Panc1 (cell line): ENCODE measurements at regions not wholly inside any gene's neighbourhood (a gene's known extent, or its start where the extent isn't known, plus 50 kb on each side); places are given as distances from the start of the nearest gene placed in this dataset.

Source experiments
- ATAC-seq: fragments of 200-7000 bp; cut with Tn5 transposase; 2 replicates; pipeline ENCODE4 v1.9.1; 2020; ENCODE audit warnings: mild to moderate bottlenecking, moderate library complexity
- BruUV-seq: library from RNA; stranded (reverse); fragments of 400-500 nt; replicated peaks from 2 replicates; lab custom pipeline; 2021; lab: Mats Ljungman, UMichigan
- CTCF ChIA-PET: fragments of 300-600 bp; sonication (Branson Sonifier 250); formaldehyde crosslinking; loops from one replicate; lab custom pipeline; 2022; ENCODE audit warnings: antibody characterized with exemption; lab: Charles Lee
- POLR2A ChIA-PET: fragments of 300-600 bp; sonication (Branson Sonifier 250); formaldehyde crosslinking; loops from one replicate; lab custom pipeline; 2022; ENCODE audit warnings: antibody characterized with exemption; lab: Charles Lee
- DNase-seq: peaks from one replicate; pipeline ENCODE4 v3.0.0-alpha.2; 2010; ENCODE audit warnings: low read depth, low spot score
- H3K27ac ChIP-seq: 2 replicates; pipeline ENCODE4 v1.5.1; 2011; ENCODE audit warnings: mild to moderate bottlenecking, low read length, inconsistent platforms
- H3K27me3 ChIP-seq: fragments of 200-500 bp; sonication (Bioruptor generic); 2 replicates; pipeline ENCODE4 v1.6.0; 2014; ENCODE audit warnings: low read length, inconsistent platforms; ENCODE audit not compliant: control insufficient read depth, insufficient read depth
- H3K36me3 ChIP-seq: fragments of 200-500 bp; sonication (Bioruptor generic); 2 replicates; pipeline ENCODE4 v1.5.1; 2014; ENCODE audit warnings: inconsistent platforms, mild to moderate bottlenecking, low read length, moderate library complexity; ENCODE audit not compliant: control insufficient read depth, insufficient read depth
- H3K4me1 ChIP-seq: 2 replicates; pipeline ENCODE4 v1.5.1; 2011; ENCODE audit warnings: inconsistent platforms, mild to moderate bottlenecking, low read length, moderate library complexity; ENCODE audit not compliant: control insufficient read depth, insufficient read depth
- H3K4me3 ChIP-seq, 2 experiments: 2 replicates each; pipeline ENCODE4 v1.5.1; 2011 to 2012; ENCODE audit warnings: low read depth in 2 of 2, low read length in 2 of 2, mild to moderate bottlenecking in 2 of 2, inconsistent platforms in 1 of 2, moderate library complexity in 1 of 2
- H3K9me3 ChIP-seq: fragments of 200-500 bp; sonication (Bioruptor generic); 2 replicates; pipeline ENCODE4 v1.5.1; 2014; ENCODE audit warnings: low read depth, mild to moderate bottlenecking, inconsistent platforms, low read length, moderate library complexity; ENCODE audit not compliant: control insufficient read depth, insufficient read depth
- POLR2AphosphoS5 ChIP-seq: IDR thresholded peaks from 2 replicates; pipeline ENCODE4 v1.6.1; 2012; ENCODE audit warnings: mild to moderate bottlenecking, low read depth, low read length, moderate library complexity
- SIN3A ChIP-seq: IDR thresholded peaks from 2 replicates; pipeline ENCODE4 v1.6.1; 2012; ENCODE audit warnings: low read depth, mild to moderate bottlenecking, low read length, moderate library complexity, borderline replicate concordance; ENCODE audit not compliant: insufficient read depth
- TCF7L2 ChIP-seq: IDR thresholded peaks from 2 replicates; pipeline ENCODE4 v1.6.1; 2011; ENCODE audit warnings: mild to moderate bottlenecking, low read depth, low read length, inconsistent platforms
- in situ Hi-C: cut with HindIII; loops from 2 replicates; pipeline ENCODE4 v1.10.0; 2016; ENCODE audit warnings: low sequenced_read_pairs, low pct_unique_long_range_greater_than_20kb
- intact Hi-C: fragments of 100-400 bp; cut with micrococcal nuclease; formaldehyde crosslinking; loops from one replicate; pipeline ENCODE4 v1.10.0; 2022; ENCODE audit not compliant: unreplicated experiment
- TF ChIP-seq, protein P1 (sequence below), 2 experiments: IDR thresholded peaks; 2 replicates each; pipeline ENCODE4 v1.6.1; 2011 to 2012; ENCODE audit warnings: low read depth in 2 of 2, control low read depth in 1 of 2, low read length in 1 of 2, mild to moderate bottlenecking in 1 of 2, moderate library complexity in 1 of 2; ENCODE audit not compliant: insufficient read depth in 1 of 2
- TF ChIP-seq, protein P2 (sequence below): fragments of 450-650 bp; IDR thresholded peaks from 2 replicates; pipeline ENCODE4 v1.5.1; 2017; ENCODE audit warnings: mild to moderate bottlenecking

DNA sequence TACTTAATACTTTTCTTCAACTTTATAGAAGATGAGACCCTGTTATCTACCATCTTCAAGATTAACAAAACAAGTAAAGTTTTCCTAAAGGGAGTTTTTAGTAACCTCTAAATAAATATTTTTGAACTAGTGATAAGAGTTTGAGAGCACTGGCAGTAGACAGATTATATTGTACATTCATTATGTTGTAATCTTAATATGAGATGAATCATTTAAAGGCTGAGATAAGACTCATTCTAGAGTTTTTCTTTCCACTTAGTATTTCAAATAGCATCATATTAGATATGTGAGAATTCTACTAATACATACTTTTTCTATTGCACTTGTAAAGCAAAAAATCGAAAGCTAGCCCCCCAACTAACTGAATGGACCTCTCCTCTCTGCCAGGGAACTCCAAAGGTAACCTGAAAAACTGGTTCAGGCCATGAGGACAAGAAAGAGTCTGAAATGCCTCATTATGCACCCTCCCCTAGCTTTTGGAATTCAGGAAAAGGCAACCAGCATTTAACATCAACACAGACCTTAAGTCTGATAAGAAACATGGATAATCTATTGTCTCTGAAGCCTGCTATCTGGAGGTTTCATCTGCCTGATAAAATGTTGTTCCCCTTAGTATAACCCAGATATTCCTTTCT, 875.4 kb upstream of the SLC10A2 start:
- no peak overlapping the region for H3K27ac ChIP-seq
- CTCF ChIA-PET: no interaction called here
- no peaks in the 10 kb centered on the region for H3K36me3 ChIP-seq
- TF ChIP-seq, protein P1, sequence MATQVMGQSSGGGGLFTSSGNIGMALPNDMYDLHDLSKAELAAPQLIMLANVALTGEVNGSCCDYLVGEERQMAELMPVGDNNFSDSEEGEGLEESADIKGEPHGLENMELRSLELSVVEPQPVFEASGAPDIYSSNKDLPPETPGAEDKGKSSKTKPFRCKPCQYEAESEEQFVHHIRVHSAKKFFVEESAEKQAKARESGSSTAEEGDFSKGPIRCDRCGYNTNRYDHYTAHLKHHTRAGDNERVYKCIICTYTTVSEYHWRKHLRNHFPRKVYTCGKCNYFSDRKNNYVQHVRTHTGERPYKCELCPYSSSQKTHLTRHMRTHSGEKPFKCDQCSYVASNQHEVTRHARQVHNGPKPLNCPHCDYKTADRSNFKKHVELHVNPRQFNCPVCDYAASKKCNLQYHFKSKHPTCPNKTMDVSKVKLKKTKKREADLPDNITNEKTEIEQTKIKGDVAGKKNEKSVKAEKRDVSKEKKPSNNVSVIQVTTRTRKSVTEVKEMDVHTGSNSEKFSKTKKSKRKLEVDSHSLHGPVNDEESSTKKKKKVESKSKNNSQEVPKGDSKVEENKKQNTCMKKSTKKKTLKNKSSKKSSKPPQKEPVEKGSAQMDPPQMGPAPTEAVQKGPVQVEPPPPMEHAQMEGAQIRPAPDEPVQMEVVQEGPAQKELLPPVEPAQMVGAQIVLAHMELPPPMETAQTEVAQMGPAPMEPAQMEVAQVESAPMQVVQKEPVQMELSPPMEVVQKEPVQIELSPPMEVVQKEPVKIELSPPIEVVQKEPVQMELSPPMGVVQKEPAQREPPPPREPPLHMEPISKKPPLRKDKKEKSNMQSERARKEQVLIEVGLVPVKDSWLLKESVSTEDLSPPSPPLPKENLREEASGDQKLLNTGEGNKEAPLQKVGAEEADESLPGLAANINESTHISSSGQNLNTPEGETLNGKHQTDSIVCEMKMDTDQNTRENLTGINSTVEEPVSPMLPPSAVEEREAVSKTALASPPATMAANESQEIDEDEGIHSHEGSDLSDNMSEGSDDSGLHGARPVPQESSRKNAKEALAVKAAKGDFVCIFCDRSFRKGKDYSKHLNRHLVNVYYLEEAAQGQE (IDR thresholded peaks at IDR 0.05; ENCODE audit: insufficient read depth in 1 of 2, low read depth in 2 of 2, low read length in 1 of 2): no peak
- TF ChIP-seq, protein P2, sequence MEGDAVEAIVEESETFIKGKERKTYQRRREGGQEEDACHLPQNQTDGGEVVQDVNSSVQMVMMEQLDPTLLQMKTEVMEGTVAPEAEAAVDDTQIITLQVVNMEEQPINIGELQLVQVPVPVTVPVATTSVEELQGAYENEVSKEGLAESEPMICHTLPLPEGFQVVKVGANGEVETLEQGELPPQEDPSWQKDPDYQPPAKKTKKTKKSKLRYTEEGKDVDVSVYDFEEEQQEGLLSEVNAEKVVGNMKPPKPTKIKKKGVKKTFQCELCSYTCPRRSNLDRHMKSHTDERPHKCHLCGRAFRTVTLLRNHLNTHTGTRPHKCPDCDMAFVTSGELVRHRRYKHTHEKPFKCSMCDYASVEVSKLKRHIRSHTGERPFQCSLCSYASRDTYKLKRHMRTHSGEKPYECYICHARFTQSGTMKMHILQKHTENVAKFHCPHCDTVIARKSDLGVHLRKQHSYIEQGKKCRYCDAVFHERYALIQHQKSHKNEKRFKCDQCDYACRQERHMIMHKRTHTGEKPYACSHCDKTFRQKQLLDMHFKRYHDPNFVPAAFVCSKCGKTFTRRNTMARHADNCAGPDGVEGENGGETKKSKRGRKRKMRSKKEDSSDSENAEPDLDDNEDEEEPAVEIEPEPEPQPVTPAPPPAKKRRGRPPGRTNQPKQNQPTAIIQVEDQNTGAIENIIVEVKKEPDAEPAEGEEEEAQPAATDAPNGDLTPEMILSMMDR: no peak
- TF ChIP-seq TCF7L2 (no peak), POLR2AphosphoS5 (no peak), SIN3A (no peak)
- POLR2A ChIA-PET: interaction anchor here (0.6 kb wide), 1 partner anchor 410 kb away, joined by 3 read pairs; no protein-coding TSS in a partner anchor
- DNase-seq: no peak
- H3K9me3 ChIP-seq: no peaks in the 10 kb centered on the region
- no peaks in the 10 kb centered on the region for H3K4me1 ChIP-seq
- intact Hi-C loops (no loop called here), in situ Hi-C loops (no loop called here)
- no peak for ATAC-seq
- H3K4me3 ChIP-seq: no peak overlapping the region
- no peaks in the 10 kb centered on the region for H3K27me3 ChIP-seq
- no TSS peak for BruUV-seq

DNA sequence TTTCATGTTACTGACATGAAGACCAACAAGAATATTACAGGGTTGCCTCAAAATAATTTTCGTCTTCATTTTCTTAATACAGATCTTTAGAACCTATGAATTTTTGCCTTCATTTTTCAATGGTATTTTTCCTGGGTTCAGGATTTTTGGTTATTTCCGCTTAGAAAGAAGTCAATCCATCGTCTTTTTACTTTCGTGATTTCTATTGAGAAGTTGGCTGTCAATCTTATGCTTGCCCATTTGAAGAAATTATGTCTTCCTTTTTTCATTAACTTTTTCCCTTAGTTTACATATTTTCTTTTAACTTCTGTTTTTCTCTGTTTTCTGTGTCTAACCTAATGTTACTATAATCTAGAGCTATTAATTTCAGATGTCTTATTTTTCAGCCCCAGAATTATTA, 868.9 kb upstream of the SLC10A2 start:
- H3K36me3 ChIP-seq: no peaks in the 10 kb centered on the region

More for the DNA sequence above, 868.9 kb upstream of the SLC10A2 start:
- DNase-seq: no peak
- TF ChIP-seq, protein P2: no peak
- no peak for TF ChIP-seq POLR2AphosphoS5
- TF ChIP-seq, protein P1 (IDR thresholded peaks at IDR 0.05; ENCODE audit: insufficient read depth in 1 of 2, low read depth in 2 of 2, low read length in 1 of 2): no peak
- no peak for TF ChIP-seq TCF7L2
- TF ChIP-seq SIN3A: no peak
- Histone ChIP-seq H3K4me1 (no peaks in the 10 kb centered on the region), H3K9me3 (no peaks in the 10 kb centered on the region), H3K27ac (no peak overlapping the region), H3K4me3 (no peak overlapping the region), H3K27me3 (no peaks in the 10 kb centered on the region)
- no TSS peak for BruUV-seq
- intact Hi-C loops (no loop called here), in situ Hi-C loops (no loop called here)
- ChIA-PET POLR2A (no interaction called here), CTCF (no interaction called here)
- no peak for ATAC-seq
